ENCODE measurements at regions not wholly inside any gene's neighbourhood (a gene's known extent, or its start where the extent isn't known, plus 50 kb on each side); places are given as distances from the start of the nearest gene placed in this dataset.

- Histone ChIP-seq H2AFZ (ENCODE audit: low read length) (no peak overlapping the region), H3K56ac (ENCODE audit: insufficient read length, low read depth, low read length) (no peak overlapping the region), H3K4ac (ENCODE audit: low read depth, low read length) (no peak overlapping the region), H2BK5ac (ENCODE audit: insufficient read length, low read length) (no peak overlapping the region), H2BK120ac (ENCODE audit: low read depth, low read length, poor library complexity, severe bottlenecking) (no peak overlapping the region), H3K4me1 (ENCODE audit: insufficient read depth, low read length) (no peaks in the 10 kb centered on the region), H2BK12ac (ENCODE audit: insufficient read length, low read depth, low read length) (no peak overlapping the region), H3K27ac (ENCODE audit: insufficient read length, low read depth, low read length) (no peak overlapping the region), H3T11ph (ENCODE audit: low read length) (no peak overlapping the region), H3K79me2 (ENCODE audit: insufficient read depth, low read length) (no peaks in the 10 kb centered on the region), H3K18ac (ENCODE audit: insufficient read length, low read depth, low read length) (no peak overlapping the region), H4K91ac (ENCODE audit: insufficient read length, low read depth, low read length) (no peak overlapping the region), H3K9me3 (ENCODE audit: control insufficient read depth, low read depth, low read length) (no peaks in the 10 kb centered on the region), H3K4me2 (ENCODE audit: insufficient read depth, insufficient read length, low read length) (no peak overlapping the region), H3K27me3 (ENCODE audit: insufficient read depth, low read length) (no peaks in the 10 kb centered on the region), H4K20me1 (ENCODE audit: control insufficient read depth, insufficient read depth, insufficient read length) (no peaks in the 10 kb centered on the region), H3K23ac (ENCODE audit: insufficient read length, low read depth, low read length) (no peak overlapping the region), H4K5ac (ENCODE audit: insufficient read length, low read depth, low read length) (no peak overlapping the region), H2BK15ac (ENCODE audit: low read depth, low read length) (no peak overlapping the region), H2BK20ac (ENCODE audit: low read depth, low read length, poor library complexity, severe bottlenecking) (no peak overlapping the region), H3K79me1 (ENCODE audit: insufficient read depth, low read depth, low read length, poor library complexity, severe bottlenecking) (no peaks in the 10 kb centered on the region), H3K23me2 (ENCODE audit: insufficient read length, low read depth, low read length, poor library complexity, severe bottlenecking) (no peaks in the 10 kb centered on the region), H3K9ac (ENCODE audit: extremely low read depth, insufficient read length, low read length) (no peak overlapping the region), H3K14ac (ENCODE audit: insufficient read depth, low read length) (no peak overlapping the region), H4K8ac (replicated peaks; ENCODE audit: insufficient read length, low read depth, low read length) (no peak overlapping the region), H2AK5ac (ENCODE audit: insufficient read length, low read length) (no peak overlapping the region)
- no peak for DNase-seq
- H3K4me1 Mint-ChIP-seq = peaks cover 4 to 8% of the 10 kb centered on the region in 2 experiments
- no peaks in the 10 kb centered on the region; a peak in 1 of 5 replicates for H3K9me3 Mint-ChIP-seq
- H3K27me3 Mint-ChIP-seq (ENCODE audit: low read depth) = no peaks in the 10 kb centered on the region
- no CpG with 5 or more reads among the region's 6 CpGs for WGBS (ENCODE audit: extremely low coverage, insufficient read length, low lambda C conversion rate)
- H3K27ac Mint-ChIP-seq = no peak overlapping the region
- no peaks in the 10 kb centered on the region for H3K36me3 Mint-ChIP-seq (ENCODE audit: insufficient read depth in 1 of 3, low read depth in 3 of 3)
- H3K4me3 Mint-ChIP-seq = no peak overlapping the region
- TF ChIP-seq CTCF (conservative IDR thresholded peaks at IDR 0.05) = no peak
Observed at GRCh38 chr9:82598241-82599039, 464.5 kb downstream of the RASEF start.
